ENCODE measurements at regions not wholly inside any gene's neighbourhood (a gene's known extent, or its start where the extent isn't known, plus 50 kb on each side); places are given as distances from the start of the nearest gene placed in this dataset.

GRCh38 chr6:90413396-90413795, 116.8 kb upstream of the BACH2 start:
- TF ChIP-seq CTCF (IDR thresholded peaks at IDR 0.05) (no peak), ZFX (IDR thresholded peaks at IDR 0.05; ENCODE audit: borderline replicate concordance) (no peak)
- H3K27ac ChIP-seq: no peak overlapping the region

DNA sequence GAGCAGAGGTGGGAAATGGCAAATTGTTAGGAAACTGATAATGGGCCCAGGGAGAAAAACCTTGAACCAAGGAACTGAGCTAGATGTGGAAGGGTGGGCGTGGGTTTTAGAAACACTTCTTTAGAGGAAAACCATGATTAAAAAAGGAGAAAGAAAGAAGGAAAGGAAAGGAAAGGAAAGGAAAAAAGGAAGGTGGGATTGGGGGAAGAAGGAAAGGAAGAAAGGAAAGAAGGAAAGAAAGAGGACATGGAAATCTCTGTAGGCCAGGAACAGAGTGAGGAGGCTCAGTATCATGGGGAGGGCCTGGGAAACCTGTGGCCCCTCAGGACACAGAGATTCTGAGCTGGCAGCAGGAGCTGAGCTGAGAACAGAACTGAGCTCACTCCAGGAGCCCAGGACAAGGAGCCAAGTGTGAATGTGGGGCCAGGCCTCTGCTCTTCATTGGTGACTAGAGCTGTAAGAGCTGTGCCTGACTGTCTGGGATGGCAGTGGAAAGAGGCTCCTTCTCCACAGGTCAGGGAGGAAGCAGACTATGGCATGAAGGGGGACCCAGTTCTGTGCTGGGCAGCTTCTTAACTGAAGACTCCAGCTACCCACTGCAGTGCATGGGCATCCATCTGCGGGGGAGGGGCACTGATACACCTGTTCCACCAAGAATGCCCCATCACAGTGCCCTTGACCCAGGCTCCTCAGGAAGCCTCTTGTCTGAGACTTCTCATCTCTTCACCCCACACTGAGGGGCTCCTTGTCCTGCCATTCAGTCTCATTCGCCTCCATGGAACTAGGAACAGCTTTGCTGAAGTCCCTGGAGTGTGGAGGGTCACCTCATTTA, 116.1 kb upstream of the BACH2 start:
- TF ChIP-seq CTCF (IDR thresholded peaks at IDR 0.05) (no peak), ZFX (IDR thresholded peaks at IDR 0.05; ENCODE audit: borderline replicate concordance) (no peak)
- H3K27ac ChIP-seq: no peak overlapping the region

GRCh38 chr6:90411292-90411781, 114.7 kb upstream of the BACH2 start:
- TF ChIP-seq ZFX (IDR thresholded peaks at IDR 0.05; ENCODE audit: borderline replicate concordance) (no peak), CTCF (IDR thresholded peaks at IDR 0.05) (no peak)
- H3K27ac ChIP-seq: no peak overlapping the region

- TF ChIP-seq CTCF (IDR thresholded peaks at IDR 0.05) (no peak), ZFX (IDR thresholded peaks at IDR 0.05; ENCODE audit: borderline replicate concordance) (no peak)
- no peak overlapping the region for H3K27ac ChIP-seq
Observed at GRCh38 chr6:90409700-90410099, 113.1 kb upstream of the BACH2 start.

DNA sequence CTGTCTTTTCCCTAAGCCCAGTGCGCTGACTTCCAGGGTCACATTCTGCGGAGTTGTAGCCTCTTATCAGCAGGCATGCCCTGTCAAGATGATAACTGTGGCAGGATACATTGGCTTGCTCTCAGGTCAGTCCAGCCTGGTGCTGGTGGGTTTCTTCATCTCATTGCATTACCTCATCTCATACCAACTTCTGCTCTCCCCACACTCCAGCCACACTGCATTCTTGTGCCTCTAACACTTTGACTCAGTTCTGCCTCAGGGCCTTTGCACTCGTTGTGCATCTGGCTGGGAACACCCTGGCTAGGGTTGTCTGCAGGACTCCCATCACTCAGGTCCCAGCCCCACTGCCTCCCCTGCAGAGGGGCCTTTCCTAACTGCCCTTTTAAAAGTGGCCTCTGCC, 110.3 kb upstream of the BACH2 start:
- no peak overlapping the region for H3K27ac ChIP-seq
- TF ChIP-seq ZFX (IDR thresholded peaks at IDR 0.05; ENCODE audit: borderline replicate concordance) (no peak), CTCF (IDR thresholded peaks at IDR 0.05) (no peak)

DNA sequence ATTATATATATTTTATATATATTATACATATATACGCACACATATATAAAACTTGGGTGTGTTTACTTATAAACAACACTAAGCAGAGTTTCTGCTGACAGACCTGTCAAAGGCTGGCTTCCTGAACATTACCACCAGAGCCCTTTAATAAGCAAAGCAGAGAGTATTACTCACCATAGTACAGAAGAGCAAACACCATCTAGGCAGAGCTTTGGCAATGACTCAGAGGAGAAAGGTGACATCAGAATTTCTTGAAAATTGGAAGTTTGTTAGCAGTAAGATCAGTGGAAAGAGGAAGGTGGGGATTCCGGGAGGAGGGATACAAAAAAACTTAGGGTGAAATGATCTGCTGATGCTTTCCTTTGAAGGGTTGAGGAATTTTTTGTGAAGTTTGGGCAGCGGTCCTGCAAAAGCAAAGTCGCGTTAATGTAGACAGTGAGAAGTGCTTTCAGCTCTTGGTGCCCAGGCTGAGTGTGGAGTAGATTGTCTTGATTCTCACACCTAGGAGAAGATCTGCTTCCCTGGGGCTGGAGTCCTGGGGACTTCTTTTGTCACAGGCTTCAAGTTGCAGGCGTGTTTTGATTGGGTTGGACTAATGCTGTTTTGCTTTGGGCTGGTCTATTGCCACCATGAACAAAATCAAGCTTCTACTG, 109.6 kb upstream of the BACH2 start:
- H3K27ac ChIP-seq: no peak overlapping the region
- TF ChIP-seq CTCF (IDR thresholded peaks at IDR 0.05) (no peak), ZFX (IDR thresholded peaks at IDR 0.05; ENCODE audit: borderline replicate concordance) (no peak)

All from 22Rv1 (cell line).